SK-N-MC (cell line): ENCODE measurements at regions not wholly inside any gene's neighbourhood (a gene's known extent, or its start where the extent isn't known, plus 50 kb on each side); places are given as distances from the start of the nearest gene placed in this dataset.

Experiments
- EZH2 ChIP-seq: fragments of 200-600 bp; sonication (generic); IDR thresholded peaks from one replicate; pipeline ENCODE4 v1.6.1; 2017; ENCODE audit warnings: antibody characterized with exemption
- FOXP2 ChIP-seq: optimal IDR thresholded peaks from 2 replicates; pipeline ENCODE3; 2011; ENCODE audit warnings: mild to moderate bottlenecking, moderate library complexity; ENCODE audit not compliant: insufficient read depth; ENCODE audit errors: extremely low read length, control extremely low read depth
- POLR2AphosphoS5 ChIP-seq: IDR thresholded peaks from 2 replicates; pipeline ENCODE4 v1.6.1; 2012; ENCODE audit warnings: mild to moderate bottlenecking, low read depth, low read length, borderline replicate concordance

DNA sequence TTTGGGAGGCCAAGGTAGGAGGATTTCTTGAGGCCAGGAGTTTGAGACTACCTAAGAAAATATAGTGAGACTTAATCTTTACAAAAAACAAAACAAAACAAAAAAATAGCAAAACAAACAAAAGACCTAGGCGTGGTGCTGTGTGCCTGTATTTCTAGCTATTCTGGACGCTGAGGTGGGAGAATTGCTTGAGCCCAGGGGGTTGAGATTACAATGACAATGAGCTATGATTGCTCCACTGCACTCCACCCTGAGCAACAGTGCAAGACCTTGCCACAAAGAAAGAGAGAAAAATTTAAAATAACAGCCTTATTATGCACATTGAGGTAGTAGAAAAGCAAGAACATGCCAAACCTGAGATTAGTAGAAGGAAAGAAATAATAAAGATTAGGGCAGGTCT lies 657.7 kb downstream of the PDHA2 start:
- no peak for TF ChIP-seq EZH2
- no peak for TF ChIP-seq POLR2AphosphoS5
- no peak for TF ChIP-seq FOXP2
